HG03342 (cell line): ENCODE measurements at regions not wholly inside any gene's neighbourhood (a gene's known extent, or its start where the extent isn't known, plus 50 kb on each side); places are given as distances from the start of the nearest gene placed in this dataset.
A peak's percentile ranks its signal among the peaks of the same experiment; 100 is the strongest.

Experiments
- ATAC-seq: cut with Tn5 transposase; IDR thresholded peaks from one replicate; pipeline ENCODE4 v1.9.1; 2021; ENCODE audit warnings: mild to moderate bottlenecking, moderate library complexity; ENCODE audit not compliant: unreplicated experiment

DNA sequence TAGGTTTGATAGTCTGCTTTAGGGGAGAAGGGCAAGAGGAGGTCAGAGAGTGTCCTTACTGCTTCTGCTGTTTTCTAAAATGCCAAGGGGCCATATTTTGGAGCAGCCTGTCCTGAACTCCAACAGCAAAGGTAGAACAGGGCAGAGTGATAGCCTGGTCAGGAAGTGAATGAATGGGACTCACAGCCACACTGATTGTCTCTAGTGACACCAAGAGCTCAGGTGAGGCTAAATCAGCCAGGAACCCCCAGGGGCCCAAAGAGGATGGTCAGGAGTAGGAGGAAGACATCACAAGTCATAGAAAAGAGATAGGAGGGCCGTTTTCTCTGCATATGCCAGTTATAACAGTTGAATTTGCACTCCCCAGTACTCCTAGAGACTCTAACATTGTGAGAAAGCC is 97.4 kb upstream of the DUSP10 start:
- ATAC-seq = no peak

DNA sequence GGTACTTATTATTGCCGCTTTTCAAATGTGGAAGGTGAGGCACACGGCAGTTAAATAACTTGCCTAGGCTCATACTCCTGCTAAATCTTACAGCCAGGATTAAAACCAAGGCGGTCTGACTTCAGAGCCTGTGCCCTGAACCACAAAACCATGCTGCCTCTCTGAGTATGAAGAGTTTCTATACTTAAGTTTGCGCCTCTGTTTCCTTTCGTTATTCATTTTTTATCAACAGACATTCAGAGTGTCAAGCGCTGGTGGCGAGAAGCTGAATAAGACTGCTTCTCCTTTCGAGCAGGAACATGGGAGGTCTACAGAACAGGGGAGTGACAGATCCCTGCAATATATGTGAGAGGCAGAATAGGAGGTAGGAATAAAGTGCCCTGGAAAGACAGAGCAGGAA is 96.0 kb upstream of the DUSP10 start:
- ATAC-seq = peak; percentile 34

DNA sequence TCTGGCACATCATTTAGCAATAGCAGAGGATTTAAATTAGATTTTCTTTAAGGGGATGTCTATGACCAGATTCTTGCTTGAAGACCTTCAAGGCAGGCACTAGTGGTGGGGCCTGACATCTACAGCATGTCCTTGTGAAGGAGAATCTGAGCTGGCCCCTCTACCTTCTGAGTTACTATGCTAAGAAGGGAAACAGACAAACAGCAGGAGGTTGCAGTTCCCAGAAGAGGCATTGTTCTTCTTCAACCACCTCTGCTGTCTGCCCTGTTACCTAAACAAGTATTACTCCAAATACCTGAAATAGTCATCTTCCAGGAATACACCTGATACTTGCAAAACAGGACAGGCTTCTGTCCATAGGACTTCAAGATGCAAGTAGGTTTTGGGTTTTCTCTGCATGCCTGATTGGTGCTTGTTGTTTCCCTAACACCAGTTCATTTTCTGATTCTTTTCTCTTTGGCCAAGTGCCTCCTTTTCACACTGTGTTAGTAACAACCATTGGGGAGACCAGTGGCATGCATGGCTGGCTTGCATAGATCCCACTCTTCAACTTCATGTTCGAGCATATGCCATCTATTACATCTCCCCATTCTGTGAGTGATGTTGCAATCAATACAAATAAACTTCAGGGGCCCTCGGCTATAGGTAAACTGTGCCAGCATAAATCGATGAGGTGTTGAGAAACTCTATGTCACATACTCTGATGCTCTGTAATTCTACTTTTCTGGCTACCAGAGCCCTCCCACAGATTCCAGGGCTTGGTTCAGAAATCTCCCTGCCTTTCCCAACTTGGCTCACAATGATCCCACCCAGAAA is 93.0 kb upstream of the DUSP10 start:
- no peak for ATAC-seq

DNA sequence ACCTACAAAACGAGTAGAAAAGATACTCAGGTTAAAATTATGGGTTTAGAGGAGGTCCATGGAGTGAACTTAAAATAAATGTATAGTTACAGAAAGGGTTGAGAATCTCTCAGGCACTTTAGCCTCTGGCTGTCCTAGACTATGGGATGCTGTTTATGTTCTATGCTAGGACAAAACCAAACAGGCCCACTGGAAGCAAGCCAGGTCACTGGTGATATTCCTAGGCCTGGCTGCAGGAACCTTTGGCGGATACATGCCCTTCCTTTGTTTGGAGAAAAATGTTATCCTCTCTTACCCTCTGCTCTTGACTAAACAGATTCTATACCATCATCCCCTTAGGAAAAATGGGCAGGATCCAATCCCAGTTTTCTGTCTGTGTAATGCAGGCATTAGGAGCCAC is 90.7 kb upstream of the DUSP10 start:
- ATAC-seq = no peak

DNA sequence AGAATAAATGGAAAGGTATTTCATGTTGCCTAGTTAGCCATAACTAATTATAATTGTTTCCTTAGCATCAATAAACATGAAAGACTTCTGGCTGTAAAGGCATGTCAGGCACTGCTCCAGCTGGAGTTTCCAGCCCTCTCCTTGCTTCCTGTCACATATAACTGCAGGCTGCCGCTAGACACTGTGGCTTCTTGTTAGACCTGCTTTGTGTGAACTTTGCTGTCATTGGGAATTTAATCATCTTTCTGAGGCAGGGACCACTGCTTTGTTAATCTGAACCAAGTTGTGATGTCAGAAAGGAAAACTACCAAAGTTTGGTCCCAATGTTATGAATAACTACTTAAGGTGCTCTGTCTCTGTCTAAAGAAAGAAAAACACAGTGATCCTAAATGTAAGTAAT is 90.3 kb upstream of the DUSP10 start:
- ATAC-seq = no peak

DNA sequence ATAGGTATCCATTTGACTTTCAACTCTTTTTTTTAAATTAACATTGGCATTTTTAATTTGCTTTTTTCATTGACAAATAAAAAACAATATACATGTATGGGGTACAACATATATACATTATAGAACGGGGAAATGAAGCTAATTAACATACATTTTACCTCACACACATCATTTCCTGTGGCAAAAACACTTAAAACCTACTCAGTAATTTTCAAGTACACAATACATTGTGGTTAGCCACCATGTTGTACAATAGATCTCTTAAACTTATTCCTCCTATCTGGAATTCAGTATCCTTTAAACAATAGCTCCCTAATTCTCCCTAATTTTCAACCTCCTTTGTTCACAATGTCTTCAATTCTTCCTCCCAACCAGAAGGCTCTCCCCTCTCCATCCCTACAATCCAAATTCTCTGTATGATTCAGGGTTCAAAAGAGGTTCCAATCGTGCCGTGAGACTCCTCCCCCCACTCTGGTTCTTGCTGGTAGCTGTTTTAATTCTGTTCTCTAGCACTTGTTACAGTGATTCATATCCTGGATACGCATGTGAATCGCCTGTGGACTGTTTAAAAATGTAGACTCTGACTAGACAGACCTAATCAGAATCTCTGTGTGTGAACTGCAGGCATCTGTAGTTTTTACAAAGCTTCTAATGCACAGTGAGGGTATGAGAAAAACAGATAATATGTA is 87.6 kb upstream of the DUSP10 start:
- ATAC-seq = no peak

DNA sequence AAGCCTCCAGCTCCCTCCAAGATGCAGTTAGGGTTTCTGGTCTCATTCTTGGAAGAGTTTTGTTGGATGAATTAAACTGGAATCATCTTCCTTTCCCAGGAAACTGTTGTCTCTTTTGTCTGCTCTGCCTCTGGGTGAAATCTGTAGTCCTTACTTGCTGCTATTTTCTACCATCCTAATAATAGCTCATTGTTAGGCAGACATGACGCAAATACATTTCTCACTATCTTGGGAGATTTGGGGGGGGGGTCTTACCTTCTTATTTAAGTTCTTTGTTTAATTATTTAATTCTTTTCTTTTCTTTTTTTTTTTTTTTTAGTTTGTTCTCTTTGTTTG is 85.4 kb upstream of the DUSP10 start:
- no peak for ATAC-seq

DNA sequence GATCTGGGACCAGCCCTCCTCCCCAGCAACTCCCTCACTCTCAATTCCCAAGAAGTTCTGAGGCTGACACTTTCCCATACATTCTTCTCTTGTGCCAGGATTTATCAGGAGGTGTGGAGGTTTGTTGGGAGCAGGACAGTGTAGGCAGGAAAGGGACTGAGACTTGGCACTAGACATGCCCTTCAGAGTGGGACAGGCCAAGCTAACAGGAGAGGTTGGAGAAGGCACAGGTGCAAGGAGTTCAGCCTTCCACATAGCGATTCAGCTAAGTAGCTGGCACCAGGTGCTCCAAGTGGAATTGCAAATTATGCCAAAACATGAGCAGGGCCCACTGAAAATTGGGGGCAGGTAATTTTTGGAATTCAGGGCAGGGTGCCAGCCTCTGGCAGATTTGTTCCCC is 83.0 kb upstream of the DUSP10 start:
- ATAC-seq = no peak

DNA sequence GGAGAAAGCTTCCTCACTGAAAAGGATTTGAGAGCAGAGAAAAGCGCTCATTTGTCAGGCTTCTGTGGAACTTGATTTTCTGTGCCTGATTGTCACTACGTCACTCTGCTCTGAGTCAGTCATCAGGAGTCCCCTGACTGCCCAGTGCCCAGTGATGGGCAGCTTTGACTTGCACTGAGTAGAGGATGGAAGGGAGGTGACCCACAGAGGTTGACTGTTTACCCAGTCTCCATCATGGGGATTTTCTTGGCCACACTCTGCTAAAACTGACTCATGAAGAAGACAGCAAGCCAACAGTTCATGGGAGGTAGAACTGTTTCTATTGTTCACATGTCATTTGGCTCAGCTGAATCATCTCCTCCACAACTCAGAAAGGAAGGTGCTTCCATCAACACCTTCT is 82.1 kb upstream of the DUSP10 start:
- ATAC-seq = peak; percentile 46

DNA sequence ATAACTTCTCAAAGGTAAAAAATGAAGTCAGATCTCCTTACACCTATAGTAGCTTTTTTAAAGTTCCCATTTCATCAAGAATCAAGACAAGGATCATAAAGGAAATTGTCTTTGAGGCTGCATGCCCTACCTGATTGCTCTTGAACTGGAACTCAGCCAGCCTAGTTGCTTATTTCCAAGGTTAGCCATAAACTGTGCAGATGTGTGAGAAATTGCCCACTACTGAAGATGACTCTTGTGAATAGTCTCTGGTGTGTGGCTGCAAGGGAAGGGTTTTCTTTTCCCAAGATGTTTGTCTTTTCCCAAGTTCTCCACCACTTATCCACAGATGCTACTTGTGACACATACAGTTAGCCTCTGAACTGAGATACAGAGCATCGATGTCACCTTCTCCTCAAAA is 81.7 kb upstream of the DUSP10 start:
- peak; percentile 2 for ATAC-seq

DNA sequence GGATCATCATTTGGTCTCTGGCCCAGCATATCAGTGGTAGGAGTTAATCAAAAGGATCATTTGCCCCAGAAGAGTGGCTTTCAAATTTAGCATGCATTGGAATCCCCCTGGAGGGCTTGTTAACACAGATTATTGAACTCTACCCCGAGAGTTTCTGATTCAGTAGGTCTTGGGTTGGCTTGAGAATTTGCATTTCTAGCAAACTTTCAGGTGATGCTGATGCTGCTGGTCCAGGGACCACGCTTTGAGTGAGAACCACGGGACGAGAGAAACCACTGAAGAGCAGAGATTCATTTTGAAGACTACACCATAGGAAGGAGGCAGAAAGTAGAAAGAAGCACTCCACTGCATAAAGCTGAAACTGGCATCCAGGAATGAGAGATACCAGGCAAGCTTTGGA is 81.3 kb upstream of the DUSP10 start:
- ATAC-seq = peak; percentile 56

DNA sequence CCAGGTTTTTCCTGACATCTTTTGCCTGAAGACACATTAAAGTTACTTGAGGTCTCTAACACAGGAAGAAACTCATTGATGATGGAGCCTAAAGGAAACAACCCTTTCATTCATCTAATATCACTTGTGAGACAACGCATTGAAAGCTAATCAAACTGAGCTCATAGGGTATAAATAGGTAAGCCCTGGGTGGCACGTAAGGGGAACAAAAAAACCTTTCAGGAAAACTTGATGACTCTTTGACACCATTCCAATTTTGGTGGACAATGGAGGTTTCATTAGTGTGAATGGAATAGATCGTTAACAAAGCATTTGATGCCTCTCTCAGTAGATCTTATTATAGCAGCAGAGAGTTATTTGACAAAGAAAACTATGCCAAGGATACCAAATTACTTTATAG is 80.7 kb upstream of the DUSP10 start:
- no peak for ATAC-seq

DNA sequence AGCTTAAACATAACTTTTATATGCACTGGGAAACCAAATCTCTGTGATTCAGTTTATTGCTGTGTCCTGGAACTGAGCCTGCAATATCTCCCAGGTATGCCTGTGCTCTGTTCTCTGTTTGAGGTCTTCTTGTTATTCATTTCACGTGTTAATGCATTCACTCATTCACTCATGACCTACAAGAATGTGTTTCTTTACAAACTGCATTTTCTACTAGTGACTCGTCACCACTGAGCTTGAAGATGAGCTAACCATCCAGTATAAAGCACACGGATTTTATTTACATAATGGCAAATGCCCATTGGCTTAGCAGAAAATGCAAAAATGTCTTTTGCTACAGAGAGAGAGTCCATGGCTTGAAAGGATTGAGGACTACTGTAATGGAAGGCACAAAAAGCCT is 75.0 kb upstream of the DUSP10 start:
- no peak for ATAC-seq

DNA sequence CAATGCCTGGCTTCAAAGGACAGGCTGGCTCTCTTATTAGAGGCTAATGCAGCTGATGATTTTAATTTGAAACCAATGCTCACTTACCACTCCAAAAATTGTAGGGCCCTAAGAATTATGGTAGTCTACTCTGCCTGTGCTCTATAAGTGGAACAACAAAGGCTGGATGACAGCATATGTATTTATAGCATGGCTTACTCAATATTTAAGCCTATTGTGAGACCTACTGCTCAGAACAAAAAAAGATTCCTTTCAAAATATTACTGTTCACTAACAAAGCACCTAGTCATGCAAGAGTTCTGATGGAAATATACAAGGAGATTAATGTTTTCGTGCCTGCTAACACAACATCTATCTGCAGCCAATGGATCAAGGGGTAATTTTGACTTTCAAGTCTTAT is 73.8 kb upstream of the DUSP10 start:
- ATAC-seq = no peak

DNA sequence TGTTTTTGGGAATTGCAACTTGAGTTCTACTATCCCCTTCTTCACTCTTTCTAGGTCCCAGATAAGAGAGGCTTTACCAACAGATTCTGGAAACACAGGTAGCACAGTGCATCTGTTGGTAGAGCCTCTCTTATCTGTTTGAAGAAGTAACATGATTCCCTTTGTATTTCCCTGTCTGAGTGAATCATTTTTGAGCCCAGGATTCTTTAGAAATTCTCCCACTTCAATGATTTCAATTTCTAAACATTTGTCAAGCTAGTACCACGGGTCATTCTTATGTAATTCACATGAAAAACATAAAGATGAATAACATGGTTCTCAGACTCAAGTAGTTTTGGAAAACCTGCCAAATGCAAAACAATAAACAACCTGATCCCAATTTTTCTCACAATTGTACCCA is 72.0 kb upstream of the DUSP10 start:
- no peak for ATAC-seq

DNA sequence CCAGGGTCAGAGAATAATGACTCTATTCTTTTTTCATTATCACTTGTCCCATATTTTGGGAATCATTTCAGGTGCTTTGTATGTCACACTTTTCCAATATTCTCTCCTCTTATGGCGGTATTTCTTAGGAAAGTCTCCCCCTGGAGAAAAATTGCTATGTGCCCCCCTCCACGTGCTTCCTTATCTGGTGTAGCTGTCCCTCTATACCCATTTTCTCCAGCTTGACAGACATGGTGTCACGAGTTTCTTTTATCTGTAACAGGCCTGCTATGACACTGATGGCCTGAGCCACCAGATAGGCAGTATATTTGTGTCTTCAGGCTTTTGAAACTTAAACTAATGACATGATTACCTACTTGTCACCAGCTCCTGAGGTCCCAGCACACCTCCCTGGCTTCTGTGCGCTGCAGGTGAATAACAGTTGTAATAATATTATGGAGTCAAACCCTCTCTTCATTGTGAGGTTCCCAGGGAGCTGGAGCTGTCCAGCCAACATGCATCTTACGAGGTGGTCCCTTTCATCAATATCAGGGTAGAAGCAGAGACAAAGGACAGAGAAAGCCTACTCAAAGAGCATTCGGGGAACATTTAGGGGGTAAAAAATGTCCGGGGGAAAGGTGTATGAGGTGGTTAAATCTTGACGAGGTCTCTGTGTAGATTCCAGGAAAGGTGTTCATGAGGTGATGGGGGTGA is 71.2 kb upstream of the DUSP10 start:
- ATAC-seq = no peak

DNA sequence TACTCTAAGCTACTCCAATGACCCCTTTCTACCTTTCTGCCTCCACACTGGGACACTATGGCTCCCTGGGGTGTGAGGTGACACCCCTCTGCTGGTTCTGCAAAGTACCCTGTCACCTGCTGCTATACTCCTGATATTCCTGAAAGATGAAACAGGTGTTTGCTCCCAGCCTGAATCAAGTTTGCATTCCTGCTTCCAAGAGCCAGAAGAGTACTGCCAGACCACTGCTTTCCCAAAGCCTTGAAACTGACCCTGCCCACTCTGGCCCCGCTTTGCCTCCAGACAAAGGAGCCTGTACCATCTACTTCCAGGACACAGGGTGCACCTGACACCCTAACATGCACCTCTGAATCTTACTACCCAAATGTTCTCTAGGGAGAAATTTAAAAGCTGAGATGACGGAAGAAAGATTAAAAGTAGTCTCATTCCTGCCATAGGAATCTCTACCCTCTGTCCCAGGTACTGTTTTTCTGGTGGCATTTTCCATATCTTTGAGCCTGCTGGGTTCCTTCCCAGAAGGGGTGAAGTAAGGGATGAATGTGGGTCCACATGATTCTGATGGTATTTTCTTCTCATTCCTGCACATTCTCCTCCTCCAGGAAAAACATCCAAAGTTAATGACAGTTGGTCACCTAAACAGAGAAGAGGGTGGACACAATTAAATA is 70.3 kb upstream of the DUSP10 start:
- ATAC-seq = no peak

DNA sequence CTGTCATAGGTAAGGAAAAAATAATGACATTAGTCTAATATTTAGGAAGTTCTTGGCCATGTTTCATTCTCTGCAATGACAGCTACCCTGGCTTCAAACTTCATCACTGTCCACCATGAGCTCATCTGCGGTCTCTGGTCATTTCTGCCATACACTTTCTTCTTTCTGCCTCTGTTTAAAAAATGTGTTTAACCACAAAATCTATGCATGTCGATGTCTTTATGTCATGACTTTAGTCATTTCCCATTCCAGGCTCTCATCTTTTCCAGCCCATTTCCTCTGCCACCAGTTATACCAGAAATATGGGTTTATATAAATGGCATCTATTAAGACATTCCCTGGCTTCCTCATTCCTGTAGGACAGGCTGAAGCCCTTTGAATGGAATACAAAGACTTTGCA is 68.5 kb upstream of the DUSP10 start:
- ATAC-seq = no peak

DNA sequence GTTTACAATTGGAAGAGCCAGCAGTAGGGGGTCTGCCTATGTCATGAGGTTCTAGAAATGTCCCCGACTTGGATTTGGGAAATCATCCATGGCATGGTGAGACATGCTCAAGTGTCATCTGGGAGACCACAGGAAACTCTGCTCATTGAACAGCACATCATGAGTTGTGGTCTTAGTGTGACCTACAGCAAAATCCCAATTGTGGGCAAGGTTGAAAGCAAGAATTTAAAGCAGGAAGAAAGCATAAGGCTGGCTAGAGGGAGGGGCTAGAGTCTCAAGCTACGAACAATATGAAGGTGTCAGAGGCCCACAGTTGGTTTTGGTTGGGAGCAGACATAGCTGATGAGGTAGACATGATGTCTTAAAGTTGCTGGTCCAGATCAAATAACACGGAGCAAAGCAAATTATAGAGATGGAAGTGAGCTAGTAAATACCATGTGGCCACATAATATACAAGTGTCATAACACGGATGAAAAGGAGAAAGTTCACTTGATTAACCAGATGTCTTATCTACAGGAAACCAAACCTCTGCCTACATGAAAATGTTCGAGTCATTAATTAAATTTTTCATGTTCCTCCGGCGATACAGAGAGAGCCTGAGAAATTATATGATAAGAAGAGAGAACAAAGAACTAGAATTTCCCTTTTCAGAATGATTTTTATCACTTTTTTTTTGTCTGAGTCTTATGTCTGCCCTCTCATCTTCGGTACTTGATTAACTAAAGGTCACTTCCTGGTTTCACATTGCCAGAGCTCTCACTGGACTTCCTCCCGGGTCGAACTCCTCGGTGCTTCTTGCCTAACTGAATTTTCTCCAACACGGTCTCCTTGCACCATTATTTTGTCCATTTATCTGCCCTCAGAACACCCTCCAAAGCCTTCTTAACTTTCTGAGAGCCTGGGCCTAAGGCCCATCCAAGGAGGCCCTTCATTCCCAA is 67.5 kb upstream of the DUSP10 start:
- ATAC-seq = no peak

DNA sequence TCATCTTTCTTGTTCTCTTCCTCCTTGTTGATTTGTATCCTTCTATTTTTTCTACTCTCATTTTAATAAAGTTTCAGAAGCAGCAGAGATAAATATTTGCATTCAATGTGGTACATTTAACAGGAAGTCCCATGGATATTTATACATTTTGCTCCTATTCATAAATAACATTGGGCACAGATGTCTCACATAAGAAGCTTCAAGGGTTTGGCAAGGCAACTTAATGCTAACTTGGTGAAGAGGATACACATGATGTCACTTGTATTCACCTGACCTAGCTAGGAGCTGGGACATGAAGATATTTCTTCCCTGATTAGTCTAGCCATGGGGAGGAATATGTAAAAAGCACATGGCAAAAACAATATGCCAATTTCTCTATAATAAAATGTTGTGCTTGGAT is 65.1 kb upstream of the DUSP10 start:
- ATAC-seq = no peak

DNA sequence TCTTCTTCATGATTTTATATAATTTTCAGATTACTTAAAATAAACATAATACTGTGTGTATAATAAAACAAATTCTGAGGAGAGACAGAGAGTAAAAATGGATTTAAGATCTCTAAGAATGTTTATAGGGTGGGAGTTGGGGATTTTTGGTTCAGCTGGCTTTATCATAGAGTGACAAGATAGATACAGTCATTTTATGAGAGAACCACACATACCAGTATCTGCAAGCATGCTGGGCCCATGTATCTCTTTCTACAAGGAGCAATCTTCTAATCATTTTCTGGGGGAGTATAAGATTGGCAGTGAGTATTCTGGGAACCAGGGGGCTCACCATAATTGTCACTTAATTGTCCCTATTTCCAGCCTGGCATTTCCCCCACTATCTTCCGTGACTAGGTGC is 64.3 kb upstream of the DUSP10 start:
- no peak for ATAC-seq
